ENCODE measurements at regions not wholly inside any gene's neighbourhood (a gene's known extent, or its start where the extent isn't known, plus 50 kb on each side); places are given as distances from the start of the nearest gene placed in this dataset.

DNA sequence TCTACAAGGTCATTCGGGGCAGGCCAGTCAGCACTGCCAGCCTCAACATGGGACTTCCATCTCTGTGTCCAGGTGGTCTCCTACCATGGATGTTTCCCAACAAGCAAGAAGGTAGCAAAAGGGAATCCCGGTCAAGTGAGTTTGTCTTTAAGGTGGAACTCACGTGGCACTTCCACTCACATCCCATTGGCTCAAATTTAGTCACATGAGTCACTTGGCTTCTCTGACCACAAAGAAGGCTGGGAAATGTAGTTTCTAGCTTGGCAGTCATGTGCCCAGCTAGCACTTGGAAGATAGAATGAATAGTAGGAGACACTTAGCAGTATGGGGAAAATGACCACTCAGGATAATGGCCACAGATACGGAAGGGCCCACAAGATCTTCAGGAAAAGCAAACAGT, 106.6 kb downstream of the AIPL1 start:
- TF ChIP-seq CTCF (IDR thresholded peaks at IDR 0.05) (no peak), POLR2A (IDR thresholded peaks at IDR 0.05) (no peak)

Data from body of pancreas (tissue), 4 donors.